ENCODE measurements at regions not wholly inside any gene's neighbourhood (a gene's known extent, or its start where the extent isn't known, plus 50 kb on each side); places are given as distances from the start of the nearest gene placed in this dataset.

DNA sequence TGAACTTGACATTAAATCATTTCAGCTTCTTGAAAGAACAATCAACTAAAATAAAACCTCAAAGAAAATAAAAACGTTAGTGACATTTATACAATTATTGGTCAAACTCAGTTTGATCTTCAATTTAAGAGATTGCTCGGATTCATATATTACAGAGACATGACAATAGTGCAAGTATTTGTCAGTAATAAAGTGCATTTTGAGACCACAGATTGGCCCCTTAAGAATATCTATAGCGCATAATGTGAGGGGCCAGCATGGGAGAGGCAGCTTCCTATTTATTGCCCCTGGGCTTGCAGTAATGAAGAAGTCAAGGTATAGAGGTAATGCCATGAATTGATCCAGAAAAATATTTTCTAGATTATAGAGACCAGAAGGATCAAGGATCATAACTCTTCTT is 552.3 kb downstream of the VRK1 start:
- no peak overlapping the region for H3K4me3 ChIP-seq (replicated peaks; ENCODE audit: insufficient read depth, low read length)
- no peaks in the 10 kb centered on the region for H3K27me3 ChIP-seq (ENCODE audit: insufficient read depth, poor library complexity, severe bottlenecking)
- no peak for DNase-seq (ENCODE audit: low read depth in 1 of 2, low spot score in 1 of 2)
- no peak overlapping the region for H3K27ac ChIP-seq (replicated peaks)
- TF ChIP-seq, protein P1, sequence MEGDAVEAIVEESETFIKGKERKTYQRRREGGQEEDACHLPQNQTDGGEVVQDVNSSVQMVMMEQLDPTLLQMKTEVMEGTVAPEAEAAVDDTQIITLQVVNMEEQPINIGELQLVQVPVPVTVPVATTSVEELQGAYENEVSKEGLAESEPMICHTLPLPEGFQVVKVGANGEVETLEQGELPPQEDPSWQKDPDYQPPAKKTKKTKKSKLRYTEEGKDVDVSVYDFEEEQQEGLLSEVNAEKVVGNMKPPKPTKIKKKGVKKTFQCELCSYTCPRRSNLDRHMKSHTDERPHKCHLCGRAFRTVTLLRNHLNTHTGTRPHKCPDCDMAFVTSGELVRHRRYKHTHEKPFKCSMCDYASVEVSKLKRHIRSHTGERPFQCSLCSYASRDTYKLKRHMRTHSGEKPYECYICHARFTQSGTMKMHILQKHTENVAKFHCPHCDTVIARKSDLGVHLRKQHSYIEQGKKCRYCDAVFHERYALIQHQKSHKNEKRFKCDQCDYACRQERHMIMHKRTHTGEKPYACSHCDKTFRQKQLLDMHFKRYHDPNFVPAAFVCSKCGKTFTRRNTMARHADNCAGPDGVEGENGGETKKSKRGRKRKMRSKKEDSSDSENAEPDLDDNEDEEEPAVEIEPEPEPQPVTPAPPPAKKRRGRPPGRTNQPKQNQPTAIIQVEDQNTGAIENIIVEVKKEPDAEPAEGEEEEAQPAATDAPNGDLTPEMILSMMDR (IDR thresholded peaks at IDR 0.05; ENCODE audit: insufficient read depth, low read length): no peak
- TF ChIP-seq, protein P2, sequence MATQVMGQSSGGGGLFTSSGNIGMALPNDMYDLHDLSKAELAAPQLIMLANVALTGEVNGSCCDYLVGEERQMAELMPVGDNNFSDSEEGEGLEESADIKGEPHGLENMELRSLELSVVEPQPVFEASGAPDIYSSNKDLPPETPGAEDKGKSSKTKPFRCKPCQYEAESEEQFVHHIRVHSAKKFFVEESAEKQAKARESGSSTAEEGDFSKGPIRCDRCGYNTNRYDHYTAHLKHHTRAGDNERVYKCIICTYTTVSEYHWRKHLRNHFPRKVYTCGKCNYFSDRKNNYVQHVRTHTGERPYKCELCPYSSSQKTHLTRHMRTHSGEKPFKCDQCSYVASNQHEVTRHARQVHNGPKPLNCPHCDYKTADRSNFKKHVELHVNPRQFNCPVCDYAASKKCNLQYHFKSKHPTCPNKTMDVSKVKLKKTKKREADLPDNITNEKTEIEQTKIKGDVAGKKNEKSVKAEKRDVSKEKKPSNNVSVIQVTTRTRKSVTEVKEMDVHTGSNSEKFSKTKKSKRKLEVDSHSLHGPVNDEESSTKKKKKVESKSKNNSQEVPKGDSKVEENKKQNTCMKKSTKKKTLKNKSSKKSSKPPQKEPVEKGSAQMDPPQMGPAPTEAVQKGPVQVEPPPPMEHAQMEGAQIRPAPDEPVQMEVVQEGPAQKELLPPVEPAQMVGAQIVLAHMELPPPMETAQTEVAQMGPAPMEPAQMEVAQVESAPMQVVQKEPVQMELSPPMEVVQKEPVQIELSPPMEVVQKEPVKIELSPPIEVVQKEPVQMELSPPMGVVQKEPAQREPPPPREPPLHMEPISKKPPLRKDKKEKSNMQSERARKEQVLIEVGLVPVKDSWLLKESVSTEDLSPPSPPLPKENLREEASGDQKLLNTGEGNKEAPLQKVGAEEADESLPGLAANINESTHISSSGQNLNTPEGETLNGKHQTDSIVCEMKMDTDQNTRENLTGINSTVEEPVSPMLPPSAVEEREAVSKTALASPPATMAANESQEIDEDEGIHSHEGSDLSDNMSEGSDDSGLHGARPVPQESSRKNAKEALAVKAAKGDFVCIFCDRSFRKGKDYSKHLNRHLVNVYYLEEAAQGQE (IDR thresholded peaks at IDR 0.05; ENCODE audit: insufficient replicate concordance, low read depth): no peak
- TF ChIP-seq GABPA (IDR thresholded peaks at IDR 0.05; ENCODE audit: low read depth) (no peak), SPI1 (IDR thresholded peaks at IDR 0.05; ENCODE audit: borderline replicate concordance, low read depth) (no peak), POLR2AphosphoS5 (IDR thresholded peaks at IDR 0.05; ENCODE audit: low read depth) (no peak)

DNA sequence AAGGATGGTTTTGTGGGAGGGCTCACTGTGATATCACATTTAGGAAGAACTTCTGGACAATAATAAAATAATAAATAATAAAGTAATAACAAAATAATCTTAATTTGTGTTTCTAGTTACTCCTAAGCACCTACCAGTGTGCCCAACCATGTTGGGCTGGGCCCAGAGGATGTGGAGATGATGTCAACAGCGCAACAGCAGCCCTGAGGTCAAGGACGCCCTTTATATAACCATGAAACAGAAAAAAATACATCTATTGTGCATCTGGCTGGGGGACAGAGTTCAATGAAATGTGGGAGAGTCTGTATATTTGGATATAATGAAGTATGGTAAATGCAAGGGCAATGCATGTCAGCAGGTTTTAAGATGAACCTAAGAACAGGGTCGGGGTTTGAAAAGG is 552.8 kb downstream of the VRK1 start:
- H3K4me3 ChIP-seq (replicated peaks; ENCODE audit: insufficient read depth, low read length): no peak overlapping the region
- H3K27me3 ChIP-seq (ENCODE audit: insufficient read depth, poor library complexity, severe bottlenecking): no peaks in the 10 kb centered on the region
- DNase-seq (ENCODE audit: low read depth in 1 of 2, low spot score in 1 of 2): no peak
- H3K27ac ChIP-seq (replicated peaks): no peak overlapping the region
- TF ChIP-seq GABPA (IDR thresholded peaks at IDR 0.05; ENCODE audit: low read depth): no peak
- TF ChIP-seq, protein P1 (IDR thresholded peaks at IDR 0.05; ENCODE audit: insufficient read depth, low read length): no peak
- TF ChIP-seq, protein P2 (IDR thresholded peaks at IDR 0.05; ENCODE audit: insufficient replicate concordance, low read depth): no peak
- TF ChIP-seq POLR2AphosphoS5 (IDR thresholded peaks at IDR 0.05; ENCODE audit: low read depth): no peak
- no peak for TF ChIP-seq SPI1 (IDR thresholded peaks at IDR 0.05; ENCODE audit: borderline replicate concordance, low read depth)

DNA sequence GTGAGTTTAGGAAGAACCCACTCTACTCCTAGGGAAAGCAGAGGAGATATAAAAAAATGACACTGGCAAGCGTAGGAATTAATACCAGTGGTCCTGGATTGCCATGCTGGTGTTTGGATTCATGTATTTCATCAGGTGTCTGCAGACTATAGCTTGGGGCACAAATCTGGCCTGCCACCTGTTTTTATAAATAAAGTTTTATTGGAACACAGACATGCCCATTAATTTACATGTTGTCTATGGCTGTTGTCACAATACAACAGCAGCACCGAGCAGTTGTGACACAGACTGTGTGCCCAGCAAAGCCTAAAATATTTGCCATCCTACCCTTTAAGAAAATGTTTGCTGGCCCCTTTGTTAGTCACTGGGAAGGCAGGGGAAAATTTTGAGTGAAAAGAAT is 553.2 kb downstream of the VRK1 start:
- Histone ChIP-seq H3K27me3 (ENCODE audit: insufficient read depth, poor library complexity, severe bottlenecking) (no peaks in the 10 kb centered on the region), H3K4me3 (replicated peaks; ENCODE audit: insufficient read depth, low read length) (no peak overlapping the region), H3K27ac (replicated peaks) (no peak overlapping the region)
- TF ChIP-seq SPI1 (IDR thresholded peaks at IDR 0.05; ENCODE audit: borderline replicate concordance, low read depth): no peak
- TF ChIP-seq, protein P2 (IDR thresholded peaks at IDR 0.05; ENCODE audit: insufficient replicate concordance, low read depth): no peak
- no peak for TF ChIP-seq POLR2AphosphoS5 (IDR thresholded peaks at IDR 0.05; ENCODE audit: low read depth)
- TF ChIP-seq, protein P1 (IDR thresholded peaks at IDR 0.05; ENCODE audit: insufficient read depth, low read length): no peak
- no peak for TF ChIP-seq GABPA (IDR thresholded peaks at IDR 0.05; ENCODE audit: low read depth)
- no peak for DNase-seq (ENCODE audit: low read depth in 1 of 2, low spot score in 1 of 2)
